ENCODE measurements at regions not wholly inside any gene's neighbourhood (a gene's known extent, or its start where the extent isn't known, plus 50 kb on each side); places are given as distances from the start of the nearest gene placed in this dataset.

DNA sequence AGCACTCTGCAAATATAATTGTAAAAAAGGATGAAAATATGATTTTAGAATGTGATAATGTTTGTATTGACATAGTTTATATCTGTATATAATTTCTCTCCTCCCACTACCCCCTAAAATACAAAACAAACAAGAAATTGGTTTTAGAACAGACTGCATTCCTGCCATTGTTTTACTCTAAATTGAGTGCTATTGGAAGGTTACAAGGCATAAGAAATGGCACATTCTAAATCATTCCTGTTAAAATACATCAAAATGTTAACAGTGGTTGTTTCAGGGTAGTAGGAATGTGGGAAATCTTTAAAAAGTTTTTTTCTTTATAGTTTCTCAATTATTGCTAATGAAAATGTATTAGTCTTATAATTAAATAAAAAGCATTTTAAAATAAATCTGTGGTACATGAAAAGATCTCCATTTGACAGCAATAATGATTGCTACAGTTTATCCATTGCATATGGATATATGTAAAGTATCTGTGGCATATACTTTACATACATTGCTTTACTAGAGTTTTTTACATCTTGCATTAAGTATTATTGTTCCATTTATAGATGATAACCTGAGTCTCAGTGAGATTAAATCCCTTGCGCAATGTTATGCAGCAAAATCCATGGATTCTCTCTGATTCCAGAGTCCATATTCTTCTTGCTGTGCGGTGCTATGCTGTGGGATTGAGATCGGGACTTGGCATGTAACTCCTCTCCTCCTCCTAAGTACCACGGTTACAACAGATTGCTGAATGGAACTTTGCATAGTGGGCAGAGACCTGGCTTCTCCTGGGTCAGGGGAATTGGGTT, 319.8 kb downstream of the LMO4 start:
- Histone ChIP-seq H3K9me2 (replicated peaks; ENCODE audit: low read length) (no peaks in the 10 kb centered on the region), H2AFZ (ENCODE audit: low read length) (no peak overlapping the region), H3K27ac (ENCODE audit: low read length) (no peak overlapping the region), H3K4me3 (ENCODE audit: low read length) (no peak overlapping the region), H3K9me3 (ENCODE audit: low read length) (no peaks in the 10 kb centered on the region), H3K9ac (ENCODE audit: low read length) (no peak overlapping the region), H3K4me1 (ENCODE audit: insufficient read depth, low read length) (peaks cover 22% of the 10 kb centered on the region), H4K20me1 (ENCODE audit: low read length) (no peaks in the 10 kb centered on the region), H3K27me3 (ENCODE audit: low read length) (no peaks in the 10 kb centered on the region), H3K79me2 (ENCODE audit: low read length) (no peaks in the 10 kb centered on the region), H3F3A (ENCODE audit: low read length, unreplicated experiment) (no peaks in the 10 kb centered on the region), H3K4me2 (ENCODE audit: low read length) (no peak overlapping the region), H3K36me3 (ENCODE audit: low read depth, low read length) (no peaks in the 10 kb centered on the region)
- ATAC-seq, result no peak
- intact Hi-C loops (cut with micrococcal nuclease), result loop anchor here (10.0 kb wide), 1 partner anchor 254 kb away; no protein-coding TSS in a partner anchor
- TF ChIP-seq EZH2 (IDR thresholded peaks at IDR 0.05; ENCODE audit: low read length, unreplicated experiment) (no peak), EZH2phosphoT487 (IDR thresholded peaks at IDR 0.05; ENCODE audit: borderline replicate concordance, low read length) (no peak)
- TF ChIP-seq, protein P1, sequence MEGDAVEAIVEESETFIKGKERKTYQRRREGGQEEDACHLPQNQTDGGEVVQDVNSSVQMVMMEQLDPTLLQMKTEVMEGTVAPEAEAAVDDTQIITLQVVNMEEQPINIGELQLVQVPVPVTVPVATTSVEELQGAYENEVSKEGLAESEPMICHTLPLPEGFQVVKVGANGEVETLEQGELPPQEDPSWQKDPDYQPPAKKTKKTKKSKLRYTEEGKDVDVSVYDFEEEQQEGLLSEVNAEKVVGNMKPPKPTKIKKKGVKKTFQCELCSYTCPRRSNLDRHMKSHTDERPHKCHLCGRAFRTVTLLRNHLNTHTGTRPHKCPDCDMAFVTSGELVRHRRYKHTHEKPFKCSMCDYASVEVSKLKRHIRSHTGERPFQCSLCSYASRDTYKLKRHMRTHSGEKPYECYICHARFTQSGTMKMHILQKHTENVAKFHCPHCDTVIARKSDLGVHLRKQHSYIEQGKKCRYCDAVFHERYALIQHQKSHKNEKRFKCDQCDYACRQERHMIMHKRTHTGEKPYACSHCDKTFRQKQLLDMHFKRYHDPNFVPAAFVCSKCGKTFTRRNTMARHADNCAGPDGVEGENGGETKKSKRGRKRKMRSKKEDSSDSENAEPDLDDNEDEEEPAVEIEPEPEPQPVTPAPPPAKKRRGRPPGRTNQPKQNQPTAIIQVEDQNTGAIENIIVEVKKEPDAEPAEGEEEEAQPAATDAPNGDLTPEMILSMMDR (conservative IDR thresholded peaks at IDR 0.05; ENCODE audit: low read depth, low read length), result no peak
- CTCF ChIA-PET, result no interaction called here
- no TSS peak for BruUV-seq (replicated peaks)
- no peak for DNase-seq
- POLR2A ChIA-PET (ENCODE audit: unreplicated experiment), result no interaction called here

DNA sequence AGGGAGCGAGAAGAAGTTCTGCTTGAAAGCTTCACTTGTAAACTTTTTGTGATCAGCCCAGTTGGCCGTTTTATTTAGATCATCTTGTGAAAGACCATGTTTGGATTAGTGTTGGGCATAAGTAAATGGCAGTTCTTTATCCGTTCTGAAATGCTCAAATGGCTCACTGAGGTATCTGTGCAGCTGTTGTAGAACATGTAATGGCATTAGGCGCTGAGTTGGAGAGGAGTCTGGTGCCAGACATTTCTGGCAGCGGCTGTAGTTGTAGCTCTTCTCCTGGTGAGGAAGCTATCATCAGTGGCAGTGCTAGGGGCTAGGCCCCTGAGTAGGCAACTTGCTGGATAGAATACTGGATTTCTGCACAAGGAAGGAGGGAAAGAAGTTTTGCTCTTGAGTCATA, 321.6 kb downstream of the LMO4 start:
- no peak for TF ChIP-seq EZH2phosphoT487 (IDR thresholded peaks at IDR 0.05; ENCODE audit: borderline replicate concordance, low read length)
- no peak for TF ChIP-seq EZH2 (IDR thresholded peaks at IDR 0.05; ENCODE audit: low read length, unreplicated experiment)
- TF ChIP-seq, protein P1 (conservative IDR thresholded peaks at IDR 0.05; ENCODE audit: low read depth, low read length), result no peak
- DNase-seq, result no peak
- Histone ChIP-seq H3K4me3 (ENCODE audit: low read length) (no peak overlapping the region), H3K36me3 (ENCODE audit: low read depth, low read length) (no peaks in the 10 kb centered on the region), H3K9ac (ENCODE audit: low read length) (no peak overlapping the region), H3K27me3 (ENCODE audit: low read length) (no peaks in the 10 kb centered on the region), H3K9me3 (ENCODE audit: low read length) (no peaks in the 10 kb centered on the region), H2AFZ (ENCODE audit: low read length) (no peak overlapping the region), H3K4me1 (ENCODE audit: insufficient read depth, low read length) (peaks cover 4% of the 10 kb centered on the region), H3K9me2 (replicated peaks; ENCODE audit: low read length) (no peaks in the 10 kb centered on the region), H3K79me2 (ENCODE audit: low read length) (no peaks in the 10 kb centered on the region), H3K27ac (ENCODE audit: low read length) (no peak overlapping the region), H3F3A (ENCODE audit: low read length, unreplicated experiment) (no peaks in the 10 kb centered on the region), H3K4me2 (ENCODE audit: low read length) (no peak overlapping the region), H4K20me1 (ENCODE audit: low read length) (no peaks in the 10 kb centered on the region)
- intact Hi-C loops (cut with micrococcal nuclease), result no loop called here
- no TSS peak for BruUV-seq (replicated peaks)
- ChIA-PET CTCF (no interaction called here), POLR2A (ENCODE audit: unreplicated experiment) (no interaction called here)
- ATAC-seq, result no peak

DNA sequence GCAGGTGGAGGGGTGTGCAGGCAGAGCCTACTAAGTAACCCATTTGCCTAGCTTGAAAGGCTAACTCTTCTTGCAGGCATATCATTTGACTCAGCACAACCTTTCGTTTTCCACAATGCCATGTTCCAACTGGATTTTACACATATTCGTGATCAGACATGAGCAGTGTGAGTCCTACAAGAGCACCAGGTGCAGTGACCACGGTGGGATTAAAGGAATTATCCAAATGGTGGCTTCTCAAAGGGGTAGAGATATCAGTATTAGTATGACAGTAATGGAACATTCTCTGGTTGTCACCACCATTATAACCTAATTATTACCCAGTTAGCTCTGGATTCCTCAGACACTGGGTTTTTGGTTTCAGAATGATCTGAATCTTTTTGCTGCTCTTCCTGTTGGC, 323.5 kb downstream of the LMO4 start:
- Histone ChIP-seq H3K36me3 (ENCODE audit: low read depth, low read length) (no peaks in the 10 kb centered on the region), H2AFZ (ENCODE audit: low read length) (no peak overlapping the region), H3K4me2 (ENCODE audit: low read length) (no peak overlapping the region), H3K4me3 (ENCODE audit: low read length) (no peak overlapping the region), H3K9me3 (ENCODE audit: low read length) (no peaks in the 10 kb centered on the region), H3K9me2 (replicated peaks; ENCODE audit: low read length) (no peaks in the 10 kb centered on the region), H3K9ac (ENCODE audit: low read length) (no peak overlapping the region), H3K4me1 (ENCODE audit: insufficient read depth, low read length) (no peaks in the 10 kb centered on the region), H4K20me1 (ENCODE audit: low read length) (no peaks in the 10 kb centered on the region), H3F3A (ENCODE audit: low read length, unreplicated experiment) (no peaks in the 10 kb centered on the region), H3K27me3 (ENCODE audit: low read length) (no peaks in the 10 kb centered on the region), H3K79me2 (ENCODE audit: low read length) (no peaks in the 10 kb centered on the region), H3K27ac (ENCODE audit: low read length) (no peak overlapping the region)
- ChIA-PET CTCF (no interaction called here), POLR2A (ENCODE audit: unreplicated experiment) (no interaction called here)
- intact Hi-C loops (cut with micrococcal nuclease), result no loop called here
- ATAC-seq, result no peak
- no peak for TF ChIP-seq EZH2 (IDR thresholded peaks at IDR 0.05; ENCODE audit: low read length, unreplicated experiment)
- TF ChIP-seq EZH2phosphoT487 (IDR thresholded peaks at IDR 0.05; ENCODE audit: borderline replicate concordance, low read length), result no peak
- TF ChIP-seq, protein P1 (conservative IDR thresholded peaks at IDR 0.05; ENCODE audit: low read depth, low read length), result no peak
- no peak for DNase-seq
- no TSS peak for BruUV-seq (replicated peaks)

Data from PC-3 (cell line).